RKO (cell line): ENCODE measurements at regions not wholly inside any gene's neighbourhood (a gene's known extent, or its start where the extent isn't known, plus 50 kb on each side); places are given as distances from the start of the nearest gene placed in this dataset.
"Not testable (repeated sequence)": the region's sequence is repeated elsewhere in the genome, so short reads cannot be mapped to it uniquely, and the experiment has no call there.

ENCODE experiments used
- DNase-seq: peaks from one replicate; pipeline ENCODE4 v3.0.0-alpha.2; 2016; ENCODE audit warnings: low spot score

- DNase-seq: no peak
These were observed 228.9 kb downstream of the ADCYAP1 start for GRCh38 chr18:1133541-1133940.

- no peak for DNase-seq
These were observed 243.1 kb downstream of the ADCYAP1 start for GRCh38 chr18:1147730-1148129.

GRCh38 chr18:1149709-1150108, 245.0 kb downstream of the ADCYAP1 start:
- no peak for DNase-seq

GRCh38 chr18:1150344-1150743, 245.7 kb downstream of the ADCYAP1 start:
- DNase-seq: no peak

GRCh38 chr18:1152958-1153357, 248.3 kb downstream of the ADCYAP1 start:
- not testable (repeated sequence) for DNase-seq

GRCh38 chr18:1173593-1173992, 268.9 kb downstream of the ADCYAP1 start:
- DNase-seq: no peak

- no peak for DNase-seq
These were observed 272.6 kb downstream of the ADCYAP1 start for GRCh38 chr18:1177232-1177631.

GRCh38 chr18:1191341-1191740, 286.7 kb downstream of the ADCYAP1 start:
- DNase-seq: no peak

GRCh38 chr18:1213126-1213525, 308.5 kb downstream of the ADCYAP1 start:
- no peak for DNase-seq

- no peak for DNase-seq
These were observed 318.2 kb downstream of the ADCYAP1 start for GRCh38 chr18:1222880-1223279.

- DNase-seq: no peak
These were observed 322.4 kb downstream of the ADCYAP1 start for GRCh38 chr18:1227025-1227424.

- DNase-seq: no peak
These were observed 325.0 kb downstream of the ADCYAP1 start for GRCh38 chr18:1229634-1230033.

GRCh38 chr18:1232867-1233266, 328.2 kb downstream of the ADCYAP1 start:
- DNase-seq: no peak

- DNase-seq: no peak
These were observed 336.0 kb downstream of the ADCYAP1 start for GRCh38 chr18:1240701-1241100.

- no peak for DNase-seq
These were observed 339.9 kb downstream of the ADCYAP1 start for GRCh38 chr18:1244397-1245122.

- DNase-seq: no peak
These were observed 342.2 kb downstream of the ADCYAP1 start for GRCh38 chr18:1246827-1247226.

- no peak for DNase-seq
These were observed 347.9 kb downstream of the ADCYAP1 start for GRCh38 chr18:1252534-1252933.

GRCh38 chr18:1252936-1253335, 348.3 kb downstream of the ADCYAP1 start:
- DNase-seq: no peak

GRCh38 chr18:1253827-1254226, 349.2 kb downstream of the ADCYAP1 start:
- DNase-seq: no peak

GRCh38 chr18:1261054-1261453, 356.4 kb downstream of the ADCYAP1 start:
- DNase-seq: no peak

GRCh38 chr18:1267021-1267420, 362.4 kb downstream of the ADCYAP1 start:
- DNase-seq: no peak

- DNase-seq: no peak
These were observed 365.4 kb downstream of the ADCYAP1 start for GRCh38 chr18:1270081-1270480.

- no peak for DNase-seq
These were observed 368.8 kb downstream of the ADCYAP1 start for GRCh38 chr18:1273469-1273868.

GRCh38 chr18:1292167-1292566, 387.5 kb downstream of the ADCYAP1 start:
- no peak for DNase-seq
